ENCODE measurements at regions not wholly inside any gene's neighbourhood (a gene's known extent, or its start where the extent isn't known, plus 50 kb on each side); places are given as distances from the start of the nearest gene placed in this dataset.

DNA sequence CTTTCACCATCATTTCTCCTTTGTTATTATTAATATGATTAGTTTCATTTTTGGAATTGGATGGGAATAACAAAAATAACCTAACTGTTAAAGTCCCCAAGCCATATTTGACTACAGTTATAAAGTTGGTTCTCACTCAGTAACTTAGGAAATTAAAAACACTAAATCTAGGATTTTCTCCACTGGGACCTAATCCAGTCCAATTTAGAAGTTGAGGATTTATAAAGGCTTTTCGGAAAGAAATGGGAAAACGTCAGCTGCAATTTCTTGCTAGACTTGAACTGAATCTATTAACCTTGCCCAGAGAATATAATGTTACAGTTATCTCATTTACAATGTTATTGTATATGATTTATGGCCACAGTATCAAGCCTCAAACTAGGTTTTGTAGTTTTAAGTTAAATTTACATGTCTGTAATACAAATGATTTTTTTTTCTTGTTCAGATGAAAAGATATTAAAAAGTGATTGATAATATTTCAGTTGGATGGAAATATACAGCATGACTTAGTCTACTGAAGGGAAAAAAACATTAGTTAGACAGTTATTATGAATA lies 524.3 kb upstream of the GRAMD2B start:
- no peaks in the 10 kb centered on the region for H3K36me3 ChIP-seq (ENCODE audit: control insufficient read depth, insufficient read depth, low read length)
- H3K4me1 ChIP-seq (ENCODE audit: control insufficient read depth, insufficient read depth, low read length), result no peaks in the 10 kb centered on the region
- H3K4me3 ChIP-seq (ENCODE audit: low read length), result no peak overlapping the region
- no peak overlapping the region for H3K9ac ChIP-seq (ENCODE audit: extremely low read depth, low read length, poor library complexity, severe bottlenecking)
- no peak overlapping the region for H3K27ac ChIP-seq (ENCODE audit: low read depth, low read length)
- Mint-ChIP-seq H3K27me3 (ENCODE audit: insufficient read depth) (no peaks in the 10 kb centered on the region), H3K4me3 (no peak overlapping the region), H3K9me3 (no peaks in the 10 kb centered on the region), H3K4me1 (no peaks in the 10 kb centered on the region), H3K27ac (no peak overlapping the region), H3K36me3 (ENCODE audit: low read depth) (no peaks in the 10 kb centered on the region)
- TF ChIP-seq CTCF (conservative IDR thresholded peaks at IDR 0.05), result no peak
- no peaks in the 10 kb centered on the region for H3K27me3 ChIP-seq (ENCODE audit: control insufficient read depth, insufficient read depth, low read length, poor library complexity, severe bottlenecking)
- no peaks in the 10 kb centered on the region for H3K9me3 ChIP-seq (ENCODE audit: control insufficient read depth, low read length)
- 96% methylated on average over 2 of the region's 2 CpGs; no CpG with 5 or more reads in 1 of the 2 experiments for WGBS, 2 experiments (ENCODE audit: insufficient coverage in 1 of 2, insufficient read length in 1 of 2)
- no peak for DNase-seq

DNA sequence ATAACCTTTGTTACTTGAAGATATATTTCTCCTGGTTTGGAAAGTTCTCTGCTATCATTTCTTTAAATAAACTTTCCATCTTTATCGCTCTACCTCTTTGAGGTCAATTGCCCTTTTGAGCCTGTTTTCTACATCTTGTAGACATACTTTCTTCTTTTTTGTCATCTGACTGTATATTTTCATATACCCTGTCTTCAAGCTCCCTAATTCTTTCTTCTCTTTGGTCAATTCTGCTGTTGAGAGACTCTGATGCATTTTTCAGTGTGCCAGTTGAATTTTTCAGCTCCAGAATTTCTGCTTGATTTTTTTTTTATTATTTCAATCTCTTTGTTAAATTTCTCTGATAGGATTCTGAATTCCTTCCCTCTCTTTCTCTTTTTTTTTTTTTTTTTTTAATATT lies 511.2 kb upstream of the GRAMD2B start:
- Mint-ChIP-seq H3K27me3 (ENCODE audit: insufficient read depth) (no peaks in the 10 kb centered on the region), H3K4me3 (no peak overlapping the region), H3K27ac (no peak overlapping the region), H3K4me1 (no peaks in the 10 kb centered on the region), H3K9me3 (peaks cover 28% of the 10 kb centered on the region), H3K36me3 (ENCODE audit: low read depth) (no peaks in the 10 kb centered on the region)
- no peak for TF ChIP-seq CTCF (conservative IDR thresholded peaks at IDR 0.05)
- no peak overlapping the region for H3K27ac ChIP-seq (ENCODE audit: low read depth, low read length)
- H3K9me3 ChIP-seq (ENCODE audit: control insufficient read depth, low read length), result peaks cover 40% of the 10 kb centered on the region
- no peaks in the 10 kb centered on the region for H3K36me3 ChIP-seq (ENCODE audit: control insufficient read depth, insufficient read depth, low read length)
- H3K9ac ChIP-seq (ENCODE audit: extremely low read depth, low read length, poor library complexity, severe bottlenecking), result no peak overlapping the region
- no peak overlapping the region for H3K4me3 ChIP-seq (ENCODE audit: low read length)
- WGBS, 2 experiments (ENCODE audit: insufficient coverage in 1 of 2, insufficient read length in 1 of 2), result 98 to 100% methylated on average over 1 of the region's 1 CpG
- H3K4me1 ChIP-seq (ENCODE audit: control insufficient read depth, insufficient read depth, low read length), result no peaks in the 10 kb centered on the region
- no peaks in the 10 kb centered on the region for H3K27me3 ChIP-seq (ENCODE audit: control insufficient read depth, insufficient read depth, low read length, poor library complexity, severe bottlenecking)
- no peak for DNase-seq

DNA sequence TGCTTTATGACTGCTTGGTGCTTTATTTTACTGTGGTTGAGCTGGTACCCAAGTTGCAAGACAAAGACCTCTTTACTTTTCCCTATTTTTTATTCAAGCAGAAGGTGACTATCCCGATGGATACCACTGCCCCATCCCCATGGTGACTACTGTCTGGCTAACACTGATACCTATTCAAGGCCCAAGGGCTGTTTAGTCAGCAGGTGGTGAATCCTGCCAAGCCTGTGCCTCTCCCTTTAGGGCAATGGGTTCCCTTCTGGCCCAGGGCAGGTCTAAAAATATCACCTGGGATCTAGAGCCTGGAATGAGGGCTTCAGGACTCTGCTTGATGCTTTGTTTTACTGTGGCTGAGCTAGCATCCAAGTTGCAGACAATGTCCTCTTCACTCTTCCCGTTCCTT lies 510.0 kb upstream of the GRAMD2B start:
- Histone ChIP-seq H3K36me3 (ENCODE audit: control insufficient read depth, insufficient read depth, low read length) (no peaks in the 10 kb centered on the region), H3K4me3 (ENCODE audit: low read length) (no peak overlapping the region), H3K4me1 (ENCODE audit: control insufficient read depth, insufficient read depth, low read length) (no peaks in the 10 kb centered on the region), H3K27me3 (ENCODE audit: control insufficient read depth, insufficient read depth, low read length, poor library complexity, severe bottlenecking) (no peaks in the 10 kb centered on the region), H3K9ac (ENCODE audit: extremely low read depth, low read length, poor library complexity, severe bottlenecking) (no peak overlapping the region), H3K9me3 (ENCODE audit: control insufficient read depth, low read length) (peaks cover 30% of the 10 kb centered on the region), H3K27ac (ENCODE audit: low read depth, low read length) (no peak overlapping the region)
- Mint-ChIP-seq H3K27ac (no peak overlapping the region), H3K27me3 (ENCODE audit: insufficient read depth) (no peaks in the 10 kb centered on the region), H3K4me3 (no peak overlapping the region), H3K36me3 (ENCODE audit: low read depth) (no peaks in the 10 kb centered on the region), H3K4me1 (no peaks in the 10 kb centered on the region), H3K9me3 (peaks cover 18% of the 10 kb centered on the region)
- no peak for DNase-seq
- WGBS, 2 experiments (ENCODE audit: insufficient coverage in 1 of 2, insufficient read length in 1 of 2), result 92 to 100% methylated on average over 2 of the region's 2 CpGs
- TF ChIP-seq CTCF (conservative IDR thresholded peaks at IDR 0.05), result no peak
